Posterior vena cava (tissue), 2 donors: ENCODE measurements at regions not wholly inside any gene's neighbourhood (a gene's known extent, or its start where the extent isn't known, plus 50 kb on each side); places are given as distances from the start of the nearest gene placed in this dataset.

Experiments
- DNase-seq: peaks from one replicate; pipeline ENCODE4 v3.0.0-alpha.2; 2020; ENCODE audit warnings: low spot score
- intact Hi-C, 2 donors: fragments of 100-400 bp; cut with DNase I; formaldehyde crosslinking; loops; one replicate each; pipeline versions ENCODE4 v1.14.1 to v1.14.2; 2022 to 2023
- donor health status: DM: yes; HTN: yes; CAD: no.
- donor health status: DM: yes; HTN: yes; CAD: no.

GRCh38 chr11:70846781-70847655 is 405.4 kb downstream of the SHANK2 start:
- intact Hi-C loops, result no loop called here
- no peak for DNase-seq

- intact Hi-C loops, result no loop called here
- DNase-seq, result no peak
These were observed 404.1 kb downstream of the SHANK2 start for GRCh38 chr11:70848243-70848750.

GRCh38 chr11:70849031-70849430 is 403.3 kb downstream of the SHANK2 start:
- DNase-seq, result no peak
- intact Hi-C loops, result no loop called here

- intact Hi-C loops, result no loop called here
- DNase-seq, result no peak
These were observed 401.1 kb downstream of the SHANK2 start for GRCh38 chr11:70851308-70851707.

GRCh38 chr11:70851907-70852306 is 400.5 kb downstream of the SHANK2 start:
- intact Hi-C loops, result no loop called here
- DNase-seq, result no peak

- intact Hi-C loops, result no loop called here
- no peak for DNase-seq
These were observed 399.2 kb downstream of the SHANK2 start for GRCh38 chr11:70853068-70853769.

GRCh38 chr11:70853770-70854108 is 398.6 kb downstream of the SHANK2 start:
- intact Hi-C loops, result no loop called here
- no peak for DNase-seq

GRCh38 chr11:70854201-70854600 is 398.2 kb downstream of the SHANK2 start:
- DNase-seq, result no peak
- intact Hi-C loops, result no loop called here

- DNase-seq, result no peak
- intact Hi-C loops, result no loop called here
These were observed 397.3 kb downstream of the SHANK2 start for GRCh38 chr11:70854901-70855556.

GRCh38 chr11:70857894-70858293 is 394.5 kb downstream of the SHANK2 start:
- DNase-seq, result no peak
- intact Hi-C loops, result no loop called here

- intact Hi-C loops, result no loop called here
- DNase-seq, result no peak
These were observed 393.2 kb downstream of the SHANK2 start for GRCh38 chr11:70859180-70859579.

- no peak for DNase-seq
- intact Hi-C loops, result no loop called here
These were observed 391.5 kb downstream of the SHANK2 start for GRCh38 chr11:70860888-70861287.

- no peak for DNase-seq
- intact Hi-C loops, result no loop called here
These were observed 390.8 kb downstream of the SHANK2 start for GRCh38 chr11:70861559-70861958.

GRCh38 chr11:70862093-70862492 is 390.3 kb downstream of the SHANK2 start:
- intact Hi-C loops, result no loop called here
- no peak for DNase-seq

GRCh38 chr11:70863186-70863585 is 389.2 kb downstream of the SHANK2 start:
- intact Hi-C loops, result no loop called here
- DNase-seq, result no peak

- intact Hi-C loops, result no loop called here
- DNase-seq, result no peak
These were observed 388.4 kb downstream of the SHANK2 start for GRCh38 chr11:70863993-70864392.

- intact Hi-C loops, result no loop called here
- no peak for DNase-seq
These were observed 387.0 kb downstream of the SHANK2 start for GRCh38 chr11:70865356-70865755.

- no peak for DNase-seq
- intact Hi-C loops, result no loop called here
These were observed 385.5 kb downstream of the SHANK2 start for GRCh38 chr11:70866834-70867233.

- DNase-seq, result no peak
- intact Hi-C loops, result no loop called here
These were observed 384.9 kb downstream of the SHANK2 start for GRCh38 chr11:70867281-70868047.
